A673 (cell line): ENCODE measurements at regions not wholly inside any gene's neighbourhood (a gene's known extent, or its start where the extent isn't known, plus 50 kb on each side); places are given as distances from the start of the nearest gene placed in this dataset.

Experiments used
- BruUV-seq: library from RNA; stranded (reverse); fragments of 400-500 nt; replicated peaks from 2 replicates; lab custom pipeline; 2021; lab: Mats Ljungman, UMichigan
- CTCF ChIA-PET: fragments of 300-600 bp; sonication (Branson Sonifier 250); formaldehyde crosslinking; loops from one replicate; lab custom pipeline; 2022; ENCODE audit warnings: antibody characterized with exemption; lab: Charles Lee
- POLR2A ChIA-PET: fragments of 300-600 bp; sonication (Branson Sonifier 250); formaldehyde crosslinking; loops from one replicate; lab custom pipeline; 2022; ENCODE audit warnings: antibody characterized with exemption; ENCODE audit not compliant: low non-redundant PET; lab: Charles Lee
- DNase-seq: peaks from one replicate; pipeline ENCODE4 v3.0.0-alpha.2; 2015; ENCODE audit warnings: low spot score
- H3K27ac ChIP-seq: fragments of 200-600 bp; sonication (generic); 2 replicates; pipeline ENCODE4 v1.5.1; 2016; ENCODE audit warnings: mixed run types, low read depth, mild to moderate bottlenecking, mixed read lengths, antibody characterized with exemption, low read length; ENCODE audit not compliant: poor library complexity, severe bottlenecking
- H3K27me3 ChIP-seq: fragments of 200-600 bp; sonication (generic); replicated peaks from 2 replicates; pipeline ENCODE4 v1.6.1; 2017; ENCODE audit warnings: mixed run types, low read depth, mild to moderate bottlenecking, mixed read lengths, antibody characterized with exemption, low read length; ENCODE audit not compliant: insufficient read depth, poor library complexity
- H3K36me3 ChIP-seq: fragments of 200-600 bp; sonication (generic); 2 replicates; pipeline ENCODE4 v1.6.1; 2016; ENCODE audit warnings: mixed run types, mild to moderate bottlenecking, mixed read lengths, antibody characterized with exemption, low read length; ENCODE audit not compliant: insufficient read depth, poor library complexity, severe bottlenecking
- H3K4me1 ChIP-seq: fragments of 200-600 bp; sonication (generic); 2 replicates; pipeline ENCODE4 v1.6.1; 2017; ENCODE audit warnings: mixed run types, mild to moderate bottlenecking, mixed read lengths, antibody characterized with exemption, low read length; ENCODE audit not compliant: insufficient read depth, poor library complexity, severe bottlenecking
- H3K4me3 ChIP-seq: fragments of 200-600 bp; sonication (generic); 2 replicates; pipeline ENCODE4 v1.5.1; 2016; ENCODE audit warnings: low read depth, mixed run types, mild to moderate bottlenecking, mixed read lengths, low read length; ENCODE audit not compliant: poor library complexity, severe bottlenecking
- H3K9me3 ChIP-seq: fragments of 200-600 bp; sonication (generic); 2 replicates; pipeline ENCODE4 v1.6.1; 2016; ENCODE audit warnings: mixed run types, low read depth, mild to moderate bottlenecking, mixed read lengths, antibody characterized with exemption, low read length; ENCODE audit not compliant: poor library complexity, severe bottlenecking
- EZH2 ChIP-seq: fragments of 200-600 bp; sonication (generic); IDR thresholded peaks from 2 replicates; pipeline ENCODE4 v1.6.1; 2017; ENCODE audit warnings: borderline replicate concordance, low read depth, mild to moderate bottlenecking, mixed read lengths, antibody characterized with exemption, low read length; ENCODE audit not compliant: poor library complexity, severe bottlenecking
- intact Hi-C: fragments of 100-400 bp; cut with micrococcal nuclease; formaldehyde crosslinking; loops from one replicate; pipeline ENCODE4 v1.10.0; 2022; ENCODE audit not compliant: unreplicated experiment
- TF ChIP-seq, protein P1 (sequence below): fragments of 300-800, 200-600 bp; sonication (generic); conservative IDR thresholded peaks from 2 replicates; pipeline ENCODE4 v1.5.1; 2017; ENCODE audit warnings: low read depth, mild to moderate bottlenecking, antibody characterized with exemption, low read length, moderate library complexity, mixed read lengths

GRCh38 chr2:206388698-206389097 is 54.6 kb upstream of the ADAM23 start:
- BruUV-seq, result no TSS peak
- no peak for DNase-seq
- H3K27me3 ChIP-seq, result no peaks in the 10 kb centered on the region
- H3K27ac ChIP-seq, result no peak overlapping the region
- H3K36me3 ChIP-seq, result no peaks in the 10 kb centered on the region
- H3K4me1 ChIP-seq, result no peaks in the 10 kb centered on the region
- TF ChIP-seq, protein P1, sequence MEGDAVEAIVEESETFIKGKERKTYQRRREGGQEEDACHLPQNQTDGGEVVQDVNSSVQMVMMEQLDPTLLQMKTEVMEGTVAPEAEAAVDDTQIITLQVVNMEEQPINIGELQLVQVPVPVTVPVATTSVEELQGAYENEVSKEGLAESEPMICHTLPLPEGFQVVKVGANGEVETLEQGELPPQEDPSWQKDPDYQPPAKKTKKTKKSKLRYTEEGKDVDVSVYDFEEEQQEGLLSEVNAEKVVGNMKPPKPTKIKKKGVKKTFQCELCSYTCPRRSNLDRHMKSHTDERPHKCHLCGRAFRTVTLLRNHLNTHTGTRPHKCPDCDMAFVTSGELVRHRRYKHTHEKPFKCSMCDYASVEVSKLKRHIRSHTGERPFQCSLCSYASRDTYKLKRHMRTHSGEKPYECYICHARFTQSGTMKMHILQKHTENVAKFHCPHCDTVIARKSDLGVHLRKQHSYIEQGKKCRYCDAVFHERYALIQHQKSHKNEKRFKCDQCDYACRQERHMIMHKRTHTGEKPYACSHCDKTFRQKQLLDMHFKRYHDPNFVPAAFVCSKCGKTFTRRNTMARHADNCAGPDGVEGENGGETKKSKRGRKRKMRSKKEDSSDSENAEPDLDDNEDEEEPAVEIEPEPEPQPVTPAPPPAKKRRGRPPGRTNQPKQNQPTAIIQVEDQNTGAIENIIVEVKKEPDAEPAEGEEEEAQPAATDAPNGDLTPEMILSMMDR, result no peak
- TF ChIP-seq EZH2, result no peak
- CTCF ChIA-PET, result no interaction called here
- POLR2A ChIA-PET, result no interaction called here
- H3K9me3 ChIP-seq, result no peaks in the 10 kb centered on the region
- no peak overlapping the region for H3K4me3 ChIP-seq
- intact Hi-C loops, result no loop called here

GRCh38 chr2:206389164-206389563 is 54.2 kb upstream of the ADAM23 start:
- DNase-seq, result no peak
- Histone ChIP-seq H3K4me3 (no peak overlapping the region), H3K27me3 (no peaks in the 10 kb centered on the region), H3K9me3 (no peaks in the 10 kb centered on the region), H3K36me3 (no peaks in the 10 kb centered on the region), H3K27ac (no peak overlapping the region), H3K4me1 (no peaks in the 10 kb centered on the region)
- ChIA-PET POLR2A (no interaction called here), CTCF (no interaction called here)
- BruUV-seq, result no TSS peak
- TF ChIP-seq, protein P1, result no peak
- TF ChIP-seq EZH2, result no peak
- intact Hi-C loops, result no loop called here

- BruUV-seq, result no TSS peak
- CTCF ChIA-PET, result no interaction called here
These were observed 53.2 kb upstream of the ADAM23 start for GRCh38 chr2:206390181-206390580.

More at GRCh38 chr2:206390181-206390580, 53.2 kb upstream of the ADAM23 start:
- POLR2A ChIA-PET, result no interaction called here
- Histone ChIP-seq H3K9me3 (no peaks in the 10 kb centered on the region), H3K4me3 (no peak overlapping the region), H3K27me3 (no peaks in the 10 kb centered on the region), H3K27ac (no peak overlapping the region), H3K4me1 (no peaks in the 10 kb centered on the region), H3K36me3 (no peaks in the 10 kb centered on the region)
- intact Hi-C loops, result loop anchor here (10.0 kb wide), 1 partner anchor 395 kb away; no protein-coding TSS in a partner anchor
- TF ChIP-seq, protein P1, result no peak
- TF ChIP-seq EZH2, result no peak
- DNase-seq, result no peak
